Panc1 (cell line): ENCODE measurements at regions not wholly inside any gene's neighbourhood (a gene's known extent, or its start where the extent isn't known, plus 50 kb on each side); places are given as distances from the start of the nearest gene placed in this dataset.

Source experiments
- ATAC-seq: fragments of 200-7000 bp; cut with Tn5 transposase; 2 replicates; pipeline ENCODE4 v1.9.1; 2020; ENCODE audit warnings: mild to moderate bottlenecking, moderate library complexity
- BruUV-seq: library from RNA; stranded (reverse); fragments of 400-500 nt; replicated peaks from 2 replicates; lab custom pipeline; 2021; lab: Mats Ljungman, UMichigan
- CTCF ChIA-PET: fragments of 300-600 bp; sonication (Branson Sonifier 250); formaldehyde crosslinking; loops from one replicate; lab custom pipeline; 2022; ENCODE audit warnings: antibody characterized with exemption; lab: Charles Lee
- POLR2A ChIA-PET: fragments of 300-600 bp; sonication (Branson Sonifier 250); formaldehyde crosslinking; loops from one replicate; lab custom pipeline; 2022; ENCODE audit warnings: antibody characterized with exemption; lab: Charles Lee
- DNase-seq: peaks from one replicate; pipeline ENCODE4 v3.0.0-alpha.2; 2010; ENCODE audit warnings: low read depth, low spot score
- H3K27ac ChIP-seq: 2 replicates; pipeline ENCODE4 v1.5.1; 2011; ENCODE audit warnings: mild to moderate bottlenecking, low read length, inconsistent platforms
- H3K27me3 ChIP-seq: fragments of 200-500 bp; sonication (Bioruptor generic); 2 replicates; pipeline ENCODE4 v1.6.0; 2014; ENCODE audit warnings: low read length, inconsistent platforms; ENCODE audit not compliant: control insufficient read depth, insufficient read depth
- H3K36me3 ChIP-seq: fragments of 200-500 bp; sonication (Bioruptor generic); 2 replicates; pipeline ENCODE4 v1.5.1; 2014; ENCODE audit warnings: inconsistent platforms, mild to moderate bottlenecking, low read length, moderate library complexity; ENCODE audit not compliant: control insufficient read depth, insufficient read depth
- H3K4me1 ChIP-seq: 2 replicates; pipeline ENCODE4 v1.5.1; 2011; ENCODE audit warnings: inconsistent platforms, mild to moderate bottlenecking, low read length, moderate library complexity; ENCODE audit not compliant: control insufficient read depth, insufficient read depth
- H3K4me3 ChIP-seq, 2 experiments: 2 replicates each; pipeline ENCODE4 v1.5.1; 2011 to 2012; ENCODE audit warnings: low read depth in 2 of 2, low read length in 2 of 2, mild to moderate bottlenecking in 2 of 2, inconsistent platforms in 1 of 2, moderate library complexity in 1 of 2
- H3K9me3 ChIP-seq: fragments of 200-500 bp; sonication (Bioruptor generic); 2 replicates; pipeline ENCODE4 v1.5.1; 2014; ENCODE audit warnings: low read depth, mild to moderate bottlenecking, inconsistent platforms, low read length, moderate library complexity; ENCODE audit not compliant: control insufficient read depth, insufficient read depth
- POLR2AphosphoS5 ChIP-seq: IDR thresholded peaks from 2 replicates; pipeline ENCODE4 v1.6.1; 2012; ENCODE audit warnings: mild to moderate bottlenecking, low read depth, low read length, moderate library complexity
- SIN3A ChIP-seq: IDR thresholded peaks from 2 replicates; pipeline ENCODE4 v1.6.1; 2012; ENCODE audit warnings: low read depth, mild to moderate bottlenecking, low read length, moderate library complexity, borderline replicate concordance; ENCODE audit not compliant: insufficient read depth
- TCF7L2 ChIP-seq: IDR thresholded peaks from 2 replicates; pipeline ENCODE4 v1.6.1; 2011; ENCODE audit warnings: mild to moderate bottlenecking, low read depth, low read length, inconsistent platforms
- in situ Hi-C: cut with HindIII; loops from 2 replicates; pipeline ENCODE4 v1.10.0; 2016; ENCODE audit warnings: low sequenced_read_pairs, low pct_unique_long_range_greater_than_20kb
- intact Hi-C: fragments of 100-400 bp; cut with micrococcal nuclease; formaldehyde crosslinking; loops from one replicate; pipeline ENCODE4 v1.10.0; 2022; ENCODE audit not compliant: unreplicated experiment
- TF ChIP-seq, protein P1 (sequence below), 2 experiments: IDR thresholded peaks; 2 replicates each; pipeline ENCODE4 v1.6.1; 2011 to 2012; ENCODE audit warnings: low read depth in 2 of 2, control low read depth in 1 of 2, low read length in 1 of 2, mild to moderate bottlenecking in 1 of 2, moderate library complexity in 1 of 2; ENCODE audit not compliant: insufficient read depth in 1 of 2
- TF ChIP-seq, protein P2 (sequence below): fragments of 450-650 bp; IDR thresholded peaks from 2 replicates; pipeline ENCODE4 v1.5.1; 2017; ENCODE audit warnings: mild to moderate bottlenecking

DNA sequence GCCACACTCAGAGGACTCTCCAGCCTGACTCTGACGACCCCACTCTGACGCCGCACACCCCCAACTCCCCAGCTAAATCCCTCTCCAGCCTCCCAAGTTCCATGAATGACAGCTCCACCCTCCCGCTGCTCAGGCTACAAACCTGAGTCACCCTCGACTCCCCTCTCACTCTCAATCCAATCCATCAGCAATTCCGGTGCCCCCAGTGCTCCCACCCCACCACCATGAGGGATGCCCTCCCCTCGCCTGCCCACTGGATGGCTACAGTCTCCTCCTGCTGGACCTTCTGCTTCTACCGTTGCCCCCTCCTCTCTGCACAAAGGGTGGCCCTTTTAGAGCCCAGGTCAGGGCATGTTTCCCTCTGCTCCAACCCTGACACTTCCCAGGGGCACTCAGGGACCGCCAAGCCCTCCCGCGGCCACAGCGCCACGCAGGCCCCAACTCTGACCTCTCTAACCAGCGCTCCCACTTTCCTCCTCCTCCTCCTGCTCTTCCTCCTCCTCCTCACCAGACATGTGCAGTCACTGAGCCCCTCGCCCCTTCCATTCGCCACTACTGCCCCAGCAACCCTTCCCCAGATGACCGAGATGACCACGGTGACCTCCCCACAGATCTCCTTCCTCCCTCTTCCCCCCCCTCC is 69.5 kb upstream of the NUP50 start:
- ChIA-PET POLR2A (no interaction called here), CTCF (interaction anchor here (0.7 to 0.8 kb wide), 2 partner anchors 78 to 220 kb away, joined by 3 to 4 read pairs; no protein-coding TSS in a partner anchor)
- Histone ChIP-seq H3K36me3 (no peaks in the 10 kb centered on the region), H3K27me3 (no peaks in the 10 kb centered on the region), H3K9me3 (no peaks in the 10 kb centered on the region), H3K4me1 (no peaks in the 10 kb centered on the region; the same call in 1 of the 2 replicates), H3K27ac (no peak overlapping the region), H3K4me3 (no peak overlapping the region)
- BruUV-seq = no TSS peak
- no peak for ATAC-seq
- intact Hi-C loops (loop anchor here (5.0 kb wide), 1 partner anchor 272 kb away; no protein-coding TSS in a partner anchor), in situ Hi-C loops (no loop called here)
- TF ChIP-seq, protein P1, sequence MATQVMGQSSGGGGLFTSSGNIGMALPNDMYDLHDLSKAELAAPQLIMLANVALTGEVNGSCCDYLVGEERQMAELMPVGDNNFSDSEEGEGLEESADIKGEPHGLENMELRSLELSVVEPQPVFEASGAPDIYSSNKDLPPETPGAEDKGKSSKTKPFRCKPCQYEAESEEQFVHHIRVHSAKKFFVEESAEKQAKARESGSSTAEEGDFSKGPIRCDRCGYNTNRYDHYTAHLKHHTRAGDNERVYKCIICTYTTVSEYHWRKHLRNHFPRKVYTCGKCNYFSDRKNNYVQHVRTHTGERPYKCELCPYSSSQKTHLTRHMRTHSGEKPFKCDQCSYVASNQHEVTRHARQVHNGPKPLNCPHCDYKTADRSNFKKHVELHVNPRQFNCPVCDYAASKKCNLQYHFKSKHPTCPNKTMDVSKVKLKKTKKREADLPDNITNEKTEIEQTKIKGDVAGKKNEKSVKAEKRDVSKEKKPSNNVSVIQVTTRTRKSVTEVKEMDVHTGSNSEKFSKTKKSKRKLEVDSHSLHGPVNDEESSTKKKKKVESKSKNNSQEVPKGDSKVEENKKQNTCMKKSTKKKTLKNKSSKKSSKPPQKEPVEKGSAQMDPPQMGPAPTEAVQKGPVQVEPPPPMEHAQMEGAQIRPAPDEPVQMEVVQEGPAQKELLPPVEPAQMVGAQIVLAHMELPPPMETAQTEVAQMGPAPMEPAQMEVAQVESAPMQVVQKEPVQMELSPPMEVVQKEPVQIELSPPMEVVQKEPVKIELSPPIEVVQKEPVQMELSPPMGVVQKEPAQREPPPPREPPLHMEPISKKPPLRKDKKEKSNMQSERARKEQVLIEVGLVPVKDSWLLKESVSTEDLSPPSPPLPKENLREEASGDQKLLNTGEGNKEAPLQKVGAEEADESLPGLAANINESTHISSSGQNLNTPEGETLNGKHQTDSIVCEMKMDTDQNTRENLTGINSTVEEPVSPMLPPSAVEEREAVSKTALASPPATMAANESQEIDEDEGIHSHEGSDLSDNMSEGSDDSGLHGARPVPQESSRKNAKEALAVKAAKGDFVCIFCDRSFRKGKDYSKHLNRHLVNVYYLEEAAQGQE (IDR thresholded peaks at IDR 0.05; ENCODE audit: insufficient read depth in 1 of 2, low read depth in 2 of 2, low read length in 1 of 2) = no peak
- TF ChIP-seq TCF7L2 = no peak
- no peak for DNase-seq

DNA sequence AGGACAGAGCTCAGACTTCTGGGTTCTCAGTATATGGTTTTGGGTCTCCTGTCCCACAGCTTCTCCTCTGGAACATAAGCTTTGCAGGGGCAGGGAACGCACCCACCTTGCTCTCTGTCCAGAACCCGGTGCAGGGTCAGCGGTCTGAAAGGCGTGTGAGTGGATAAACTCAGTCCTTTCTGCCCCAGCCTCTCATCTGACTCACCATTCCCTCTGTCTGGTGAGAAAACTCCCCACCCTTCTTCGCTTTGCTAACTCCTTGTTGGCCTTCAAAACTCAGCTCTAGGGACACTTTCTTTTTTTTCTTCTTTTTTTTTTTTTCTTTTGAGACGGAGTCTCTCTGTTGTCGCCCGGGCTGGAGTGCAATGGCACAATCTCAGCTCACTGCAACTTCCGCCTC is 68.9 kb upstream of the NUP50 start:
- Histone ChIP-seq H3K9me3 (no peaks in the 10 kb centered on the region), H3K27ac (no peak overlapping the region), H3K36me3 (no peaks in the 10 kb centered on the region), H3K27me3 (no peaks in the 10 kb centered on the region), H3K4me3 (no peak overlapping the region), H3K4me1 (no peaks in the 10 kb centered on the region; the same call in 1 of the 2 replicates)
- ATAC-seq (no peak), DNase-seq (no peak)
- intact Hi-C loops (loop anchor here (5.0 kb wide), 1 partner anchor 273 kb away; no protein-coding TSS in a partner anchor), in situ Hi-C loops (no loop called here)
- TF ChIP-seq SIN3A = no peak
- TF ChIP-seq, protein P2, sequence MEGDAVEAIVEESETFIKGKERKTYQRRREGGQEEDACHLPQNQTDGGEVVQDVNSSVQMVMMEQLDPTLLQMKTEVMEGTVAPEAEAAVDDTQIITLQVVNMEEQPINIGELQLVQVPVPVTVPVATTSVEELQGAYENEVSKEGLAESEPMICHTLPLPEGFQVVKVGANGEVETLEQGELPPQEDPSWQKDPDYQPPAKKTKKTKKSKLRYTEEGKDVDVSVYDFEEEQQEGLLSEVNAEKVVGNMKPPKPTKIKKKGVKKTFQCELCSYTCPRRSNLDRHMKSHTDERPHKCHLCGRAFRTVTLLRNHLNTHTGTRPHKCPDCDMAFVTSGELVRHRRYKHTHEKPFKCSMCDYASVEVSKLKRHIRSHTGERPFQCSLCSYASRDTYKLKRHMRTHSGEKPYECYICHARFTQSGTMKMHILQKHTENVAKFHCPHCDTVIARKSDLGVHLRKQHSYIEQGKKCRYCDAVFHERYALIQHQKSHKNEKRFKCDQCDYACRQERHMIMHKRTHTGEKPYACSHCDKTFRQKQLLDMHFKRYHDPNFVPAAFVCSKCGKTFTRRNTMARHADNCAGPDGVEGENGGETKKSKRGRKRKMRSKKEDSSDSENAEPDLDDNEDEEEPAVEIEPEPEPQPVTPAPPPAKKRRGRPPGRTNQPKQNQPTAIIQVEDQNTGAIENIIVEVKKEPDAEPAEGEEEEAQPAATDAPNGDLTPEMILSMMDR = no peak
- TF ChIP-seq POLR2AphosphoS5 = no peak
- TF ChIP-seq, protein P1 (IDR thresholded peaks at IDR 0.05; ENCODE audit: insufficient read depth in 1 of 2, low read depth in 2 of 2, low read length in 1 of 2) = no peak
- no peak for TF ChIP-seq TCF7L2
- no TSS peak for BruUV-seq
- POLR2A ChIA-PET = interaction anchor here (0.6 kb wide), 1 partner anchor 69 kb away, joined by 10 read pairs; no protein-coding TSS in a partner anchor
- CTCF ChIA-PET = interaction anchor here (0.6 to 0.7 kb wide), 2 partner anchors 32 to 77 kb away, joined by 4 read pairs; no protein-coding TSS in a partner anchor
